K562 (cell line): ENCODE measurements at regions not wholly inside any gene's neighbourhood (a gene's known extent, or its start where the extent isn't known, plus 50 kb on each side); places are given as distances from the start of the nearest gene placed in this dataset.

Experiments
- ATAC-seq: fragments of 200-7000 bp; cut with Tn5 transposase; 3 replicates; pipeline ENCODE4 v1.9.1; 2020; ENCODE audit warnings: moderate library complexity
- BruUV-seq: library from RNA; stranded (reverse); fragments of 400-500 nt; replicated peaks from 2 replicates; lab custom pipeline; 2021; lab: Mats Ljungman, UMichigan
- CTCF ChIA-PET: fragments of 300-600 bp; formaldehyde crosslinking; extraction: SDS; loops from one replicate; lab custom pipeline; 2021; ENCODE audit warnings: low intra/inter-chr PET ratio; lab: Yijun Ruan, JAX
- POLR2A ChIA-PET: fragments of 300-600, 350-650 bp; sonication (Branson Sonifier 250); formaldehyde crosslinking; extraction: SDS; loops from one replicate; lab custom pipeline; 2021; ENCODE audit warnings: antibody characterized with exemption, inconsistent platforms; lab: Yijun Ruan, JAX
- DNase-seq, 4 experiments: peaks; one replicate each; pipeline versions ENCODE4 v3.0.0 to v3.0.0-alpha.2; 2011 to 2018; ENCODE audit warnings: low spot score in 3 of 4, mixed read lengths in 3 of 4; ENCODE audit errors: extremely low read depth in 1 of 4
- FAIRE-seq: peaks from 2 replicates; lab custom pipeline; 2011; peaks lifted over from hg19 to GRCh38; lab: Jason Lieb, UNC
- H2AFZ ChIP-seq: 2 replicates; pipeline ENCODE4 v1.6.0; 2011; ENCODE audit warnings: low read depth, low read length, control low read depth, inconsistent platforms
- H3K27ac ChIP-seq: fragments of 200-600 bp; 3 replicates; pipeline ENCODE4 v1.8.0; 2011; ENCODE audit warnings: low read depth, mild to moderate bottlenecking, control low read depth, inconsistent platforms, low read length, moderate library complexity, mixed read lengths; ENCODE audit errors: extremely low read depth
- H3K27me3 ChIP-seq, 2 experiments: fragments of 300-600 bp in 1 of 2; 2 replicates in 1 of 2; 3 replicates in 1 of 2; pipeline versions ENCODE4 v1.6.0 to v1.8.0; 2011; ENCODE audit warnings: inconsistent platforms in 2 of 2, low read length in 2 of 2, mild to moderate bottlenecking in 1 of 2, mixed read lengths in 1 of 2, moderate library complexity in 1 of 2; ENCODE audit not compliant: control insufficient read depth in 2 of 2, insufficient read depth in 2 of 2
- H3K36me3 ChIP-seq: fragments of 300-600 bp; 3 replicates; pipeline ENCODE4 v1.8.0; 2011; ENCODE audit warnings: mild to moderate bottlenecking, low read length, inconsistent platforms; ENCODE audit not compliant: control insufficient read depth, insufficient read depth
- H3K4me1 ChIP-seq, 2 experiments: fragments of 200-600 bp in 1 of 2; replicated peaks in 1 of 2; 2 replicates in 1 of 2; 3 replicates in 1 of 2; pipeline versions ENCODE4 v1.5.1 to v1.8.0; 2011; ENCODE audit warnings: inconsistent platforms in 2 of 2, low read length in 2 of 2, mild to moderate bottlenecking in 1 of 2, mixed read lengths in 1 of 2, moderate library complexity in 1 of 2; ENCODE audit not compliant: control insufficient read depth in 2 of 2, insufficient read depth in 2 of 2
- H3K4me2 ChIP-seq: 2 replicates; pipeline ENCODE4 v1.6.1; 2011; ENCODE audit warnings: low read length, control low read depth, inconsistent platforms, mixed read lengths; ENCODE audit not compliant: insufficient read depth
- H3K4me3 ChIP-seq: fragments of 200-600 bp; sonication (generic), shearing (Covaris generic); 2 replicates; pipeline ENCODE4 v1.5.1; 2016; ENCODE audit warnings: control low read depth, inconsistent platforms
- H3K79me2 ChIP-seq: fragments of 200-600 bp; 3 replicates; pipeline ENCODE4 v1.8.0; 2011; ENCODE audit warnings: low read length, inconsistent platforms; ENCODE audit not compliant: control insufficient read depth, insufficient read depth
- H3K9ac ChIP-seq, 2 experiments: 2 replicates each; pipeline versions ENCODE4 v1.6.0 to v1.6.1; 2011; ENCODE audit warnings: low read depth in 2 of 2, low read length in 2 of 2, control low read depth in 1 of 2, inconsistent platforms in 1 of 2, mild to moderate bottlenecking in 1 of 2, mixed read lengths in 1 of 2; ENCODE audit not compliant: insufficient read depth in 1 of 2
- H3K9me1 ChIP-seq: one replicate; pipeline ENCODE4 v1.6.0; 2011; ENCODE audit warnings: inconsistent platforms, mild to moderate bottlenecking, low read length, moderate library complexity; ENCODE audit not compliant: control insufficient read depth, insufficient read depth
- H3K9me3 ChIP-seq: replicated peaks from 2 replicates; pipeline ENCODE4 v1.5.1; 2011; ENCODE audit warnings: low read depth, low read length, inconsistent platforms; ENCODE audit not compliant: control insufficient read depth, insufficient read depth
- H4K20me1 ChIP-seq: replicated peaks from 2 replicates; pipeline ENCODE4 v1.6.1; 2011; ENCODE audit warnings: low read length, inconsistent platforms, mixed read lengths; ENCODE audit not compliant: control insufficient read depth, insufficient read depth
- HNRNPK ChIP-seq: fragments of 200-400 bp; formaldehyde crosslinking; IDR thresholded peaks from one replicate; pipeline ENCODE4 v1.6.1; 2018; ENCODE audit warnings: mild to moderate bottlenecking, low read depth, low read length; ENCODE audit not compliant: poor library complexity, severe bottlenecking
- MBD2 ChIP-seq: sonication (generic); IDR thresholded peaks from 2 replicates; pipeline ENCODE4 v1.6.1; 2016; ENCODE audit warnings: low read depth, borderline replicate concordance
- NR1H2 ChIP-seq: sonication (generic); formaldehyde crosslinking; IDR thresholded peaks from 2 replicates; pipeline ENCODE4 v1.4.0; 2020; ENCODE audit warnings: mild to moderate bottlenecking, missing genetic modification reagents
- PCBP2 ChIP-seq: fragments of 200-400 bp; formaldehyde crosslinking; IDR thresholded peaks from 2 replicates; pipeline ENCODE4 v1.6.1; 2018; ENCODE audit warnings: low read length, low read depth, mild to moderate bottlenecking, moderate library complexity; ENCODE audit not compliant: poor library complexity, severe bottlenecking
- PHF20 ChIP-seq: fragments of 450-650 bp; IDR thresholded peaks from 2 replicates; pipeline ENCODE4 v1.6.1; 2018; ENCODE audit not compliant: partially characterized antibody
- POLR2AphosphoS2 ChIP-seq: IDR thresholded peaks from 2 replicates; pipeline ENCODE4 v1.6.1; 2012; ENCODE audit warnings: low read length, improper control_type of control experiment
- RAD51 ChIP-seq: fragments of 450-650 bp; IDR thresholded peaks from 2 replicates; pipeline ENCODE4 v1.7.1; 2016; ENCODE audit warnings: low read depth, mild to moderate bottlenecking, borderline replicate concordance
- TBL1XR1 ChIP-seq, 2 experiments: IDR thresholded peaks; 2 replicates each; pipeline ENCODE4 v1.6.1; 2012; ENCODE audit warnings: improper control_type of control experiment in 2 of 2, low read length in 2 of 2, mild to moderate bottlenecking in 1 of 2
- ZNF507 ChIP-seq: conservative IDR thresholded peaks from 2 replicates; pipeline ENCODE4 v1.6.1; 2017; ENCODE audit warnings: missing genetic modification characterization, missing compliant biosample characterization
- WGBS: fragments of 100-300 bp; shearing (Covaris generic); methylation state at CpG from one replicate; pipeline ENCODE4 v1.1.6; 2016; ENCODE audit warnings: low coverage, mixed read lengths; ENCODE audit not compliant: insufficient coverage; ENCODE audit errors: missing lambda C conversion rate; 5-methylcytosine and 5-hydroxymethylcytosine counted together
- in situ Hi-C: fragments of 300-500 bp; cut with MboI; formaldehyde crosslinking; loops from 4 replicates; pipeline ENCODE4 v1.15.0; 2018; ENCODE audit warnings: inconsistent platforms, mixed read lengths
- intact Hi-C: fragments of 100-400 bp; cut with micrococcal nuclease; formaldehyde crosslinking; loops from 2 replicates; pipeline ENCODE4 v1.14.2; 2022

DNA sequence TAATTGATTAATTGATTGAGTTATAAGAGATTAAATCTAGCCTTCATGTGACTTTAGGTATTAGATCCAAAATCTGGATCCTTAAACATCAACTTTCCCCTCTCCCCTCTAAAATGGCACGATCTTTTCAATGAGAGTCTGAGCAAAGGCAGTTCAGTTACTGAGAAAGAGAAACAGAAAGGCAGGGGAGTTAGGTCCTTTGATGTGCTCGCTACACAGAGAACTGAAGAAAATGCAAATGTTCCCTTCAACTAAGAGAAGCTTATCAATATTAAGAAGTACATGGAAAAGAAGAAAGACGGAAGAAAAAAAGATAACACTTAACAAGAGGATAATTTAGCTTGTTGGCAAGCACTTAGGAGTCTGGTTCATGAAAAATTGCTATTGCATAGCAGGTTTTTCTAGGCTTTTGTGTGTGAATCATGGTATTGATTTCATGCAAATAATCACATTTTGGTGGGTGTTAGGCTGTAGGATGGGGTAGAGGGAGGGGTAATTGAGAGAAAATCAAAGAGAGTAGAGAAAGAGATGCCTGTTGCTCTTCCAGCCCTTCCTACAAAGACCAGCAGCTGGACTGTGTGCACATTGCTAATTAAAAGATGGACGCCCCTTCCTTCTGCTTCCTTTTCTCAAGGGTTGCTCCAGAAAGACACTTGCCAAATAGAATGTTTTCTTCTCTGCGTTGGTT lies 307.6 kb upstream of the PLXNA2 start:
- in situ Hi-C loops = no loop called here
- no peak overlapping the region for H3K4me3 ChIP-seq
- no peaks in the 10 kb centered on the region for H3K9me1 ChIP-seq
- no peak overlapping the region for H3K9ac ChIP-seq
- ChIA-PET CTCF (no interaction called here), POLR2A (no interaction called here)
- DNase-seq = no peak
- H3K27me3 ChIP-seq = no peaks in the 10 kb centered on the region
- no peaks in the 10 kb centered on the region for H3K9me3 ChIP-seq
- WGBS = 0% methylated on average over 5 of the region's 5 CpGs
- no peaks in the 10 kb centered on the region for H3K36me3 ChIP-seq
- FAIRE-seq = no peak
- H3K4me1 ChIP-seq = no peaks in the 10 kb centered on the region
- TF ChIP-seq POLR2AphosphoS2 (no peak), ZNF507 (tag) (no peak), HNRNPK (no peak), TBL1XR1 (IDR thresholded peaks at IDR 0.05; ENCODE audit: low read length in 2 of 2) (no peak), PCBP2 (no peak), PHF20 (no peak), NR1H2 (CRISPR knock-in tag) (no peak), MBD2 (no peak), RAD51 (no peak)
- H2AFZ ChIP-seq = no peak overlapping the region
- intact Hi-C loops = no loop called here
- no peak overlapping the region for H3K4me2 ChIP-seq
- no peak overlapping the region for H3K27ac ChIP-seq
- H3K79me2 ChIP-seq = no peaks in the 10 kb centered on the region
- no peak for ATAC-seq
- BruUV-seq = no TSS peak
- H4K20me1 ChIP-seq = no peaks in the 10 kb centered on the region
